AG09309 (cell line): ENCODE measurements at regions not wholly inside any gene's neighbourhood (a gene's known extent, or its start where the extent isn't known, plus 50 kb on each side); places are given as distances from the start of the nearest gene placed in this dataset.

ENCODE experiments used
- DNase-seq: peaks from one replicate; pipeline ENCODE4 v3.0.0-alpha.2; 2010; ENCODE audit warnings: low read depth
- H3K4me3 ChIP-seq: 2 replicates; pipeline ENCODE4 v1.5.1; 2011; ENCODE audit warnings: mild to moderate bottlenecking, low read depth, low read length, moderate library complexity; ENCODE audit not compliant: control insufficient read depth
- TF ChIP-seq, protein P1 (sequence below): IDR thresholded peaks from 2 replicates; pipeline ENCODE4 v1.5.1; 2011; ENCODE audit warnings: mild to moderate bottlenecking, low read depth, low read length, inconsistent platforms; ENCODE audit not compliant: insufficient read depth, control insufficient read depth; ENCODE audit errors: missing control alignments

DNA sequence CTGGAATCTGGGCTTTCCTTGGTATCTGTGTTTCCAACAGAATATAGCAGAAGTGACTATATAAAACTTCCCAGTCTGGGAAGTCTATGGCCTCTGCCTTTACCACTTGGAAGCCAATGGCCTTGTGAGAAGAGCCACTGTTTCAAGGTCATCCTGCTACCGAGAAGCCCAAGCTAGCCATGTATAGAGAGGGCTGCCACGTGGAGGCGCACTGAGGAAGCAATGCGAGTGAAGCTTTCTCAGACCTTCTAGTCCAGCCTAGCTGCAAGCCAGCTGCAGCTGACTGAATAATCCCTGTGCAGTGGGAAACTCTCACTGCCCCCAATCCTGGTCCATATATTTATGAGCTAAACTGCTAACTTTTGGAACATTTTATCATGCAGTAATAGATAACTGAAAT is 661.8 kb upstream of the RIOK2 start:
- TF ChIP-seq, protein P1, sequence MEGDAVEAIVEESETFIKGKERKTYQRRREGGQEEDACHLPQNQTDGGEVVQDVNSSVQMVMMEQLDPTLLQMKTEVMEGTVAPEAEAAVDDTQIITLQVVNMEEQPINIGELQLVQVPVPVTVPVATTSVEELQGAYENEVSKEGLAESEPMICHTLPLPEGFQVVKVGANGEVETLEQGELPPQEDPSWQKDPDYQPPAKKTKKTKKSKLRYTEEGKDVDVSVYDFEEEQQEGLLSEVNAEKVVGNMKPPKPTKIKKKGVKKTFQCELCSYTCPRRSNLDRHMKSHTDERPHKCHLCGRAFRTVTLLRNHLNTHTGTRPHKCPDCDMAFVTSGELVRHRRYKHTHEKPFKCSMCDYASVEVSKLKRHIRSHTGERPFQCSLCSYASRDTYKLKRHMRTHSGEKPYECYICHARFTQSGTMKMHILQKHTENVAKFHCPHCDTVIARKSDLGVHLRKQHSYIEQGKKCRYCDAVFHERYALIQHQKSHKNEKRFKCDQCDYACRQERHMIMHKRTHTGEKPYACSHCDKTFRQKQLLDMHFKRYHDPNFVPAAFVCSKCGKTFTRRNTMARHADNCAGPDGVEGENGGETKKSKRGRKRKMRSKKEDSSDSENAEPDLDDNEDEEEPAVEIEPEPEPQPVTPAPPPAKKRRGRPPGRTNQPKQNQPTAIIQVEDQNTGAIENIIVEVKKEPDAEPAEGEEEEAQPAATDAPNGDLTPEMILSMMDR: no peak
- H3K4me3 ChIP-seq: no peak overlapping the region
- no peak for DNase-seq

- H3K4me3 ChIP-seq: no peak overlapping the region
- no peak for DNase-seq
- TF ChIP-seq, protein P1: no peak
Measured at GRCh38 chr5:97846643-97847042, 663.6 kb upstream of the RIOK2 start.

- TF ChIP-seq, protein P1: no peak
- no peak for DNase-seq
- no peak overlapping the region for H3K4me3 ChIP-seq
Measured at GRCh38 chr5:97847920-97848631, 665.0 kb upstream of the RIOK2 start.

DNA sequence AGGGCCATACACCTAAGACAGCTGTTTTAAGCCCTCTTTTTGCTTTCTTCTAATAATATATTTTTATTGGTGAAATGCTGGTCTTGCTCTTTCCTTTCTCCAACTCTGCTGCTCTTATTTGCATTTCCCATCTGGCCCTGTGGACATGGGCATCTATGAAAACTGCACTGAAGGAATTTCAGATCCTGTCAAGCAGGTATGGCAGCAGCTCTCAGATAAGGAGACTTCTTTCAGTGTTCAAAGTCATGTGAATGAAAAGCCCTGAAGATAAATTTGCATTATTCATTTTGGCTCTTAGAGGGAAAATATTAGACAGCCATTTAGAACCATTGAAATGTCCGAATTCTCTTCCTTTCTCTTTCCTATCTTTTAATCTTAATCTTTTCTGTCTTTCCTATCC is 668.0 kb upstream of the RIOK2 start:
- TF ChIP-seq, protein P1: no peak
- H3K4me3 ChIP-seq: no peak overlapping the region
- no peak for DNase-seq

DNA sequence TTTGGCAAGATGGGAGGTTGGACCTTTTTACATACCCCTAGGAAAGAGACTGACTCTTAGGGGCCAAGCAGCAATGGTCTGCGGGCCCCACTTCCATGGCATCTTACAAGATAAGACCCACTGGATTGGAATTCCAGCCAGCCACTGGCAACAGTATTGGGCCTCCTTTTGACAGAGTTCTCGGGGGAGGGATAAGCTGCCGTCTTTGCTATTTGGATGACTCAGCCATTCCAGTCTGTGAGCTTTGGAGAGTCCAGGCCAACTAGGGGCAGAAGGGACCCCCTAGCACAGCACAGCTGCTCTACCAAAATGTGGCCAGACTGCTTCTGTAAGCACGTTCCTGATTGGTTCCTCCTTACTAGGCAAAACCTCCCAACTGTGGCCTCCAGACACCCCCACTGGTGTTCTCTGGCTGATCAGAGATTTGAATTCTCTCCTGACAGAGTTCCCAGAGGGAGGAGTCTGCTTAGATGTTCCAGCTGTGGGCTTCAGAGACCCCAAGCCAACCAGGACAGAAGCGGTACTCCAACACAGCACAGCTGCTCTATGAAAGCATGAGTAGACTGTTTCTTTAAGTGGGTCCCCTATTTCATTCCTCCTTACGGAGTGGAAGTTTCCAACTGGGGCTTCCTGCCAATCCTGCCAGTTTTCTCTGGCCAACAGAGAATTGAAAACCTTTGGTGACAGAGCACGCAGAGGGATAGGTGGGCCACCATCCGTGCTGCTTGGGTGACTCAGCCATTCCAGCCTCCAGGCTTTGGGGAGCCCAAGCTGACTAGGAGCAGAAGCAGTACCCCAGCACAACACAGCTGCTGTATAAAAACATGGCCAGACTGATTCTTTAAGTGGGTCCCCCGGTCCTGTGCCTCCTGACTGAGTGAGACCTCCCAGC is 672.1 kb upstream of the RIOK2 start:
- H3K4me3 ChIP-seq: no peak overlapping the region
- DNase-seq: no peak
- TF ChIP-seq, protein P1: no peak

DNA sequence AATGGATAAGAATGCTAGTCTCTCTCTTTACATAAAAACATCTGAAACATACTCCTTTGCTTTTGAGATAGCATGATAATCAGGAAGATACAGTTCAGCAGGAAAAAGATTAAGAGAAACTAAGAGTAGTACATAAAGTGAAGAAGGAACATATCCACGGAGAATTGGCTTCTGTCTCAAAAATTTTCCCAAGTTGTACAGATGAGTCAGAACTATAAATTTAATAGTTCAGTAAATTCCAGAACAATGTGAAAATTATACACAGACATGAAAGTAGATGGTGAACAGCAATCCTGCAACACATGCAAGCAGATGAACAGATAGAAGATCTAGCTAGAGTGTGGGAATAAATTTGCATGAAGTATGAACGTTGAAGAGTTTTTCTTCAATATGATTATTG is 691.4 kb upstream of the RIOK2 start:
- TF ChIP-seq, protein P1: no peak
- peak; percentile 32 for DNase-seq
- H3K4me3 ChIP-seq: no peak overlapping the region
